ENCODE measurements at regions not wholly inside any gene's neighbourhood (a gene's known extent, or its start where the extent isn't known, plus 50 kb on each side); places are given as distances from the start of the nearest gene placed in this dataset.

- no peak for TF ChIP-seq POLR2A (IDR thresholded peaks at IDR 0.05; ENCODE audit: low read depth, low read length)
- no peak for TF ChIP-seq POLR2AphosphoS5 (IDR thresholded peaks at IDR 0.05; ENCODE audit: low read depth, low read length)
- TF ChIP-seq TAF1 (IDR thresholded peaks at IDR 0.05; ENCODE audit: low read depth, low read length) = no peak
Measured at GRCh38 chr4:137661693-137662092, 129.4 kb upstream of the PCDH18 start.

Data from GM12891 (cell line).